ENCODE measurements at regions not wholly inside any gene's neighbourhood (a gene's known extent, or its start where the extent isn't known, plus 50 kb on each side); places are given as distances from the start of the nearest gene placed in this dataset.
A peak's percentile ranks its signal among the peaks of the same experiment; 100 is the strongest.

- Histone ChIP-seq H3K36me3 (ENCODE audit: control insufficient read depth, insufficient read depth, low read length) (no peaks in the 10 kb centered on the region), H3K27me3 (ENCODE audit: control insufficient read depth, insufficient read depth, low read length) (no peaks in the 10 kb centered on the region), H3K4me3 (ENCODE audit: low read depth, low read length) (no peak overlapping the region)
- DNase-seq (ENCODE audit: low read depth), result no peak
- peak; percentile 64 for FAIRE-seq
- no peak for TF ChIP-seq CTCF (IDR thresholded peaks at IDR 0.05; ENCODE audit: insufficient read depth, low read length, severe bottlenecking)
Observed at GRCh38 chr15:31179693-31180092, 78.2 kb upstream of the TRPM1 start.

- no peak for TF ChIP-seq CTCF (IDR thresholded peaks at IDR 0.05; ENCODE audit: insufficient read depth, low read length, severe bottlenecking)
- Histone ChIP-seq H3K4me3 (ENCODE audit: low read depth, low read length) (no peak overlapping the region), H3K27me3 (ENCODE audit: control insufficient read depth, insufficient read depth, low read length) (no peaks in the 10 kb centered on the region), H3K36me3 (ENCODE audit: control insufficient read depth, insufficient read depth, low read length) (no peaks in the 10 kb centered on the region)
- FAIRE-seq (no peak), DNase-seq (ENCODE audit: low read depth) (no peak)
Observed at GRCh38 chr15:31193291-31193690, 91.8 kb upstream of the TRPM1 start.

GRCh38 chr15:31195871-31196270 lies 94.3 kb upstream of the TRPM1 start:
- DNase-seq (ENCODE audit: low read depth) (no peak), FAIRE-seq (no peak)
- no peak for TF ChIP-seq CTCF (IDR thresholded peaks at IDR 0.05; ENCODE audit: insufficient read depth, low read length, severe bottlenecking)

GRCh38 chr15:31197497-31198414 lies 96.2 kb upstream of the TRPM1 start:
- H3K27me3 ChIP-seq (ENCODE audit: control insufficient read depth, insufficient read depth, low read length), result no peaks in the 10 kb centered on the region
- DNase-seq (ENCODE audit: low read depth) (no peak), FAIRE-seq (no peak)
- no peaks in the 10 kb centered on the region for H3K36me3 ChIP-seq (ENCODE audit: control insufficient read depth, insufficient read depth, low read length)
- no peak overlapping the region for H3K4me3 ChIP-seq (ENCODE audit: low read depth, low read length)
- TF ChIP-seq CTCF (IDR thresholded peaks at IDR 0.05; ENCODE audit: insufficient read depth, low read length, severe bottlenecking), result peak; percentile 75

More at GRCh38 chr15:31195871-31196270, 94.3 kb upstream of the TRPM1 start:
- no peaks in the 10 kb centered on the region for H3K27me3 ChIP-seq (ENCODE audit: control insufficient read depth, insufficient read depth, low read length)
- H3K4me3 ChIP-seq (ENCODE audit: low read depth, low read length), result no peak overlapping the region
- no peaks in the 10 kb centered on the region for H3K36me3 ChIP-seq (ENCODE audit: control insufficient read depth, insufficient read depth, low read length)

GRCh38 chr15:31200735-31201151 lies 99.2 kb upstream of the TRPM1 start:
- TF ChIP-seq CTCF (IDR thresholded peaks at IDR 0.05; ENCODE audit: insufficient read depth, low read length, severe bottlenecking), result peak; percentile 82
- peak; percentile 65 for DNase-seq (ENCODE audit: low read depth)
- Histone ChIP-seq H3K4me3 (ENCODE audit: low read depth, low read length) (no peak overlapping the region), H3K27me3 (ENCODE audit: control insufficient read depth, insufficient read depth, low read length) (peaks cover 7% of the 10 kb centered on the region), H3K36me3 (ENCODE audit: control insufficient read depth, insufficient read depth, low read length) (no peaks in the 10 kb centered on the region)
- FAIRE-seq, result peak; percentile 95

All from bronchial epithelial cell (primary cell).